ENCODE measurements at regions not wholly inside any gene's neighbourhood (a gene's known extent, or its start where the extent isn't known, plus 50 kb on each side); places are given as distances from the start of the nearest gene placed in this dataset.

DNA sequence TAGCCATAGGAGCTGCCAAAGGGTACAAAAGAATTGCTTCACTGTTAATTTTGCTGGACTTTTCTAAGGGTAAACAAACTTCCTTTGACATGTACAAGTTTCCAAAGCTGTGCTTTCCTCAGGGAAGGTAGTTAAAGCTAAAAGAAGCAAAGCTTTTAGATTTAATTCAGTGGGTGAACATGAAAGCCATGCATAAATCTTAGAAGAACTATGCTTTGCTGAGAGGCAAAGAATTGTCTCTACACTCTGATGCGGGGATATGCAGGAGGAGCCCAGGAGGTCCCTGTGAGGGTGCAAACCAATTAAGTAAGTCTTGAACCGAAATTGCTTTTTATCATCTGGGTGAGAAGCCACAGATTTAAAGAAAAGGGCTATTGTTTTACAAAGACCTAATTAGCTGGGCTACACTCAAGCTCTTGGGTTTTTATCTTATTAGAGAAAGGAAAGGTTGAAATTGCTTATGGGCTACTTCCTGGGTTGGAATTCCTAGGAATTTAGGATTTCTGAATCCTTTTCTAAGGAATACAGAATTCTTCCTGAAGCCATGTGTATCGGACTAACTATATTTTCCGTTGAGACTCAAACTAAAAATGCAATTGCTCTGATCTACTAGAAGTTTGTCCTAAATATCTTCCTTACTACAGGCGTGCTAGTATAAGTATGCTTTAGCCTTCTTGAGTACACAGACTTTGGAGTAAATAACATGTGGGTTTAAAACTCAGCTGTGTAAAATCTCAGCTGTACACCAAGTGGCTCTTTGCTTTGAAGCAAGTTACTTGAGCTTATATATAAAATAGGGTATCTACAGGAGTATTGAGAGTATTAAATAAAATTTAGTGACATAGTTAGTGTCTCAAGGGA, 188.4 kb upstream of the ANK2 start:
- Histone ChIP-seq H3K4me2 (ENCODE audit: low read length, poor library complexity, severe bottlenecking) (no peak overlapping the region), H2BK120ac (ENCODE audit: low read depth, low read length) (no peak overlapping the region), H2BK15ac (ENCODE audit: low read depth, poor library complexity, severe bottlenecking) (no peak overlapping the region), H3K9ac (ENCODE audit: low read length) (no peak overlapping the region), H3K27me3 (ENCODE audit: control insufficient read depth in 1 of 2, insufficient read depth in 1 of 2, low read length in 2 of 2) (no peaks in the 10 kb centered on the region), H3K4ac (ENCODE audit: low read depth in 1 of 2, low read length in 2 of 2) (no peak overlapping the region), H2BK12ac (ENCODE audit: low read length in 2 of 2) (no peak overlapping the region), H3K79me1 (replicated peaks; ENCODE audit: low read length, poor library complexity, severe bottlenecking) (no peaks in the 10 kb centered on the region), H3K9me3 (ENCODE audit: control insufficient read depth, low read length) (no peaks in the 10 kb centered on the region), H3K23ac (ENCODE audit: low read length in 2 of 2) (no peak overlapping the region), H3K18ac (ENCODE audit: low read depth in 1 of 2, low read length in 2 of 2) (no peak overlapping the region), H4K91ac (ENCODE audit: low read length) (no peak overlapping the region), H2AK5ac (ENCODE audit: low read length, severe bottlenecking) (no peak overlapping the region), H3K14ac (ENCODE audit: low read length in 2 of 2) (no peak overlapping the region), H3K4me1 (ENCODE audit: control insufficient read depth, insufficient read depth, low read depth, low read length) (no peaks in the 10 kb centered on the region), H2BK5ac (ENCODE audit: low read depth, low read length, poor library complexity, severe bottlenecking) (no peak overlapping the region), H4K8ac (ENCODE audit: low read length) (no peak overlapping the region), H3K36me3 (ENCODE audit: control insufficient read depth in 1 of 2, insufficient read depth in 2 of 2, low read depth in 1 of 2, low read length in 2 of 2) (no peaks in the 10 kb centered on the region), H2AFZ (ENCODE audit: low read depth, low read length) (no peak overlapping the region), H3K27ac (ENCODE audit: low read length, poor library complexity, severe bottlenecking) (no peak overlapping the region), H3K4me3 (ENCODE audit: insufficient read depth in 1 of 2, low read depth in 1 of 2, low read length in 2 of 2) (no peak overlapping the region)
- 59% methylated on average over 5 of the region's 5 CpGs for whole genome bisulfite sequencing
- peak; percentile 6 for DNase-seq

DNA sequence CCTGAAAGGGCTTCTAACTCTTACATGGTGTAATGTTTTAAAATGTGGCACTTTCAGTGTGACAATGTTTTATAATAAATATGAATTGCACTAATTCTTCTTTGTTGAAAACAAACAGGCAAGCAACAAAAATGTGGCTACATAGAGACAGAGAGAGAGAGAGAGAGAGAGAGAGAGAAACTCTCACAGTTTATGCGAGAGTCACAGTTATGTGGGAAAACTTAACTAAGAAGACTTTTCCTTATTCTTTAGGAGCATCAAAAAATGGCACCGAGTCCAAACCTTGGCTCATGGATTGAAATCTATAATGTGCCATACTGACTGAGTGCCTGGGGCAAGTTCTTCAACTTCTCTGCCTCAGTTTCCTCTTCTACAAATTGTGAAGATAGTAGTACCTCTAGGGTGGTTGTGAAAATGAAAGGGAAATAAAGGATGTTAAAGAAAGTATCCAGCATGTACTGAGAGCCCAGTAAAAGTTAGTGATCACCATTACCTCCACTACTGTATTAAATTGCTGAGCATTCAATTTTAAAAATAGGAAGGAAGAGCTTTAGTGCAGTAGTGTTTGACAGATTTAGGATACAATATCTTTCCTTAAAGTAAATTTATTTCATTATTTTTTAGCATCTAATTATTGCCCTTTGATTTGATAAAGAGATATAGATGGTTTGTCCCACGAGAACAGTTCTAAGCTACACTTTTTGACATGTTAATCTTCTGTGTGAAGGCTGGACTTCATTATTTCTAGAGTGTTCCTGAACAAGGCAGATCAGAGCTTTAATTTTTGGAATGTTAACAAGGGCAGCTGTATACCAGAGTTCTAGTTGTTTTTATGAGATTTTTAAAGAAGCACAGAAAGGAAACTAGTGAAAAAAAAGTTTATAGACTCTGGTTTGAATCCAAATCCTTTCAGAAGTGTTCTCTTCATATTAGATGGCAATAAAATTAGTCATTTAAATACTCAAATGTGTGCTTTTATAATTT, 187.5 kb upstream of the ANK2 start:
- Histone ChIP-seq H3K36me3 (ENCODE audit: control insufficient read depth in 1 of 2, insufficient read depth in 2 of 2, low read depth in 1 of 2, low read length in 2 of 2) (no peaks in the 10 kb centered on the region), H4K8ac (ENCODE audit: low read length) (no peak overlapping the region), H2AFZ (ENCODE audit: low read depth, low read length) (no peak overlapping the region), H4K91ac (ENCODE audit: low read length) (no peak overlapping the region), H3K9ac (ENCODE audit: low read length) (no peak overlapping the region), H3K23ac (ENCODE audit: low read length in 2 of 2) (no peak overlapping the region), H2BK120ac (ENCODE audit: low read depth, low read length) (no peak overlapping the region), H2BK15ac (ENCODE audit: low read depth, poor library complexity, severe bottlenecking) (no peak overlapping the region), H3K79me1 (replicated peaks; ENCODE audit: low read length, poor library complexity, severe bottlenecking) (no peaks in the 10 kb centered on the region), H3K4me2 (ENCODE audit: low read length, poor library complexity, severe bottlenecking) (no peak overlapping the region), H3K4me3 (ENCODE audit: insufficient read depth in 1 of 2, low read depth in 1 of 2, low read length in 2 of 2) (no peak overlapping the region), H3K27ac (ENCODE audit: low read length, poor library complexity, severe bottlenecking) (no peak overlapping the region), H3K4ac (ENCODE audit: low read depth in 1 of 2, low read length in 2 of 2) (no peak overlapping the region), H2AK5ac (ENCODE audit: low read length, severe bottlenecking) (no peak overlapping the region), H3K9me3 (ENCODE audit: control insufficient read depth, low read length) (no peaks in the 10 kb centered on the region), H3K14ac (ENCODE audit: low read length in 2 of 2) (no peak overlapping the region), H2BK12ac (ENCODE audit: low read length in 2 of 2) (no peak overlapping the region), H3K27me3 (ENCODE audit: control insufficient read depth in 1 of 2, insufficient read depth in 1 of 2, low read length in 2 of 2) (no peaks in the 10 kb centered on the region), H3K4me1 (ENCODE audit: control insufficient read depth, insufficient read depth, low read depth, low read length) (no peaks in the 10 kb centered on the region), H2BK5ac (ENCODE audit: low read depth, low read length, poor library complexity, severe bottlenecking) (no peak overlapping the region), H3K18ac (ENCODE audit: low read depth in 1 of 2, low read length in 2 of 2) (no peak overlapping the region)
- peak; percentile 18 for DNase-seq
- WGBS = 74% methylated on average over 3 of the region's 3 CpGs

GRCh38 chr4:112865443-112865842, 184.0 kb upstream of the ANK2 start:
- H3K23ac ChIP-seq (ENCODE audit: low read length in 2 of 2) = no peak overlapping the region

GRCh38 chr4:112876316-112876715, 173.1 kb upstream of the ANK2 start:
- no peak overlapping the region for H3K18ac ChIP-seq (ENCODE audit: low read depth in 1 of 2, low read length in 2 of 2)
- no peak overlapping the region for H3K4me2 ChIP-seq (ENCODE audit: low read length, poor library complexity, severe bottlenecking)
- H2BK120ac ChIP-seq (ENCODE audit: low read depth, low read length) = no peak overlapping the region
- H3K4me3 ChIP-seq (ENCODE audit: insufficient read depth in 1 of 2, low read depth in 1 of 2, low read length in 2 of 2) = no peak overlapping the region
- no peak overlapping the region for H3K14ac ChIP-seq (ENCODE audit: low read length in 2 of 2)
- H3K4me1 ChIP-seq (ENCODE audit: control insufficient read depth, insufficient read depth, low read depth, low read length) = no peaks in the 10 kb centered on the region
- peaks cover 1% of the 10 kb centered on the region for H3K79me1 ChIP-seq (replicated peaks; ENCODE audit: low read length, poor library complexity, severe bottlenecking)
- H3K23ac ChIP-seq (ENCODE audit: low read length in 2 of 2) = no peak overlapping the region
- H4K91ac ChIP-seq (ENCODE audit: low read length) = no peak overlapping the region
- no peak overlapping the region for H2AK5ac ChIP-seq (ENCODE audit: low read length, severe bottlenecking)
- no peak overlapping the region for H3K9ac ChIP-seq (ENCODE audit: low read length)
- no peak overlapping the region for H2BK15ac ChIP-seq (ENCODE audit: low read depth, poor library complexity, severe bottlenecking)
- H2BK12ac ChIP-seq (ENCODE audit: low read length in 2 of 2) = no peak overlapping the region
- H2AFZ ChIP-seq (ENCODE audit: low read depth, low read length) = no peak overlapping the region
- no peak overlapping the region for H3K4ac ChIP-seq (ENCODE audit: low read depth in 1 of 2, low read length in 2 of 2)
- H3K27me3 ChIP-seq (ENCODE audit: control insufficient read depth in 1 of 2, insufficient read depth in 1 of 2, low read length in 2 of 2) = no peaks in the 10 kb centered on the region
- H3K9me3 ChIP-seq (ENCODE audit: control insufficient read depth, low read length) = no peaks in the 10 kb centered on the region
- DNase-seq = no peak
- no peaks in the 10 kb centered on the region for H3K36me3 ChIP-seq (ENCODE audit: control insufficient read depth in 1 of 2, insufficient read depth in 2 of 2, low read depth in 1 of 2, low read length in 2 of 2)
- no peak overlapping the region for H2BK5ac ChIP-seq (ENCODE audit: low read depth, low read length, poor library complexity, severe bottlenecking)
- 77% methylated on average over 2 of the region's 2 CpGs for WGBS
- no peak overlapping the region for H3K27ac ChIP-seq (ENCODE audit: low read length, poor library complexity, severe bottlenecking)
- no peak overlapping the region for H4K8ac ChIP-seq (ENCODE audit: low read length)

More at GRCh38 chr4:112865443-112865842, 184.0 kb upstream of the ANK2 start:
- Histone ChIP-seq H3K4ac (ENCODE audit: low read depth in 1 of 2, low read length in 2 of 2) (no peak overlapping the region), H2BK5ac (ENCODE audit: low read depth, low read length, poor library complexity, severe bottlenecking) (no peak overlapping the region), H2AFZ (ENCODE audit: low read depth, low read length) (no peak overlapping the region), H3K4me3 (ENCODE audit: insufficient read depth in 1 of 2, low read depth in 1 of 2, low read length in 2 of 2) (no peak overlapping the region), H3K4me1 (ENCODE audit: control insufficient read depth, insufficient read depth, low read depth, low read length) (no peaks in the 10 kb centered on the region), H3K27ac (ENCODE audit: low read length, poor library complexity, severe bottlenecking) (no peak overlapping the region), H3K9me3 (ENCODE audit: control insufficient read depth, low read length) (no peaks in the 10 kb centered on the region), H2AK5ac (ENCODE audit: low read length, severe bottlenecking) (no peak overlapping the region), H3K14ac (ENCODE audit: low read length in 2 of 2) (no peak overlapping the region), H3K27me3 (ENCODE audit: control insufficient read depth in 1 of 2, insufficient read depth in 1 of 2, low read length in 2 of 2) (no peaks in the 10 kb centered on the region), H2BK15ac (ENCODE audit: low read depth, poor library complexity, severe bottlenecking) (no peak overlapping the region), H3K18ac (ENCODE audit: low read depth in 1 of 2, low read length in 2 of 2) (no peak overlapping the region), H3K79me1 (replicated peaks; ENCODE audit: low read length, poor library complexity, severe bottlenecking) (no peaks in the 10 kb centered on the region), H2BK12ac (ENCODE audit: low read length in 2 of 2) (no peak overlapping the region), H3K36me3 (ENCODE audit: control insufficient read depth in 1 of 2, insufficient read depth in 2 of 2, low read depth in 1 of 2, low read length in 2 of 2) (no peaks in the 10 kb centered on the region), H4K8ac (ENCODE audit: low read length) (no peak overlapping the region), H3K9ac (ENCODE audit: low read length) (no peak overlapping the region), H4K91ac (ENCODE audit: low read length) (no peak overlapping the region), H3K4me2 (ENCODE audit: low read length, poor library complexity, severe bottlenecking) (no peak overlapping the region), H2BK120ac (ENCODE audit: low read depth, low read length) (no peak overlapping the region)
- DNase-seq = no peak
